HL-60/S4 treated with retinoic acid at 250 ng/mL for 4 days and 3 days (cell line): ENCODE measurements at regions not wholly inside any gene's neighbourhood (a gene's known extent, or its start where the extent isn't known, plus 50 kb on each side); places are given as distances from the start of the nearest gene placed in this dataset.

Experiments used
- in situ Hi-C: fragments of 300-500 bp; cut with MboI; formaldehyde crosslinking; loops from 2 replicates; pipeline ENCODE4 v1.7.0; 2022; ENCODE audit warnings: low sequenced_read_pairs

GRCh38 chr7:131010029-131010716, 276.2 kb upstream of the KLF14 start:
- in situ Hi-C loops: no loop called here

GRCh38 chr7:131010717-131011431, 276.9 kb upstream of the KLF14 start:
- in situ Hi-C loops: no loop called here

- in situ Hi-C loops: no loop called here
These were observed 277.4 kb upstream of the KLF14 start for GRCh38 chr7:131011432-131011742.

GRCh38 chr7:131011976-131012375, 278.0 kb upstream of the KLF14 start:
- in situ Hi-C loops: no loop called here

GRCh38 chr7:131012477-131013031, 278.5 kb upstream of the KLF14 start:
- in situ Hi-C loops: no loop called here

GRCh38 chr7:131013716-131014115, 279.7 kb upstream of the KLF14 start:
- in situ Hi-C loops: no loop called here

- in situ Hi-C loops: no loop called here
These were observed 281.1 kb upstream of the KLF14 start for GRCh38 chr7:131014906-131015656.

GRCh38 chr7:131015657-131015958, 281.6 kb upstream of the KLF14 start:
- in situ Hi-C loops: no loop called here

- in situ Hi-C loops: no loop called here
These were observed 282.2 kb upstream of the KLF14 start for GRCh38 chr7:131016230-131016629.

GRCh38 chr7:131019351-131019750, 285.3 kb upstream of the KLF14 start:
- in situ Hi-C loops: no loop called here

- in situ Hi-C loops: no loop called here
These were observed 286.8 kb upstream of the KLF14 start for GRCh38 chr7:131020759-131021261.

GRCh38 chr7:131021460-131021859, 287.5 kb upstream of the KLF14 start:
- in situ Hi-C loops: no loop called here

- in situ Hi-C loops: no loop called here
These were observed 287.9 kb upstream of the KLF14 start for GRCh38 chr7:131021902-131022301.

- in situ Hi-C loops: no loop called here
These were observed 292.4 kb upstream of the KLF14 start for GRCh38 chr7:131026297-131027000.

- in situ Hi-C loops: no loop called here
These were observed 293.3 kb upstream of the KLF14 start for GRCh38 chr7:131027287-131027773.

- in situ Hi-C loops: no loop called here
These were observed 294.3 kb upstream of the KLF14 start for GRCh38 chr7:131028295-131028694.

GRCh38 chr7:131029002-131029401, 295.0 kb upstream of the KLF14 start:
- in situ Hi-C loops: no loop called here

- in situ Hi-C loops: no loop called here
These were observed 296.4 kb upstream of the MKLN1 start for GRCh38 chr7:131031099-131031868.

- in situ Hi-C loops: no loop called here
These were observed 294.9 kb upstream of the MKLN1 start for GRCh38 chr7:131032786-131033185.
